Endodermal cell (in vitro differentiated cells): ENCODE measurements at regions not wholly inside any gene's neighbourhood (a gene's known extent, or its start where the extent isn't known, plus 50 kb on each side); places are given as distances from the start of the nearest gene placed in this dataset.

Experiments used
- DNase-seq: peaks from one replicate; pipeline ENCODE4 v3.0.0-alpha.2; 2017
- H3K27ac ChIP-seq: 2 replicates; pipeline ENCODE4 v1.5.1; 2013; ENCODE audit warnings: mild to moderate bottlenecking, low read depth, low read length, moderate library complexity
- H3K27me3 ChIP-seq: 2 replicates; pipeline ENCODE4 v1.6.1; 2013; ENCODE audit warnings: mild to moderate bottlenecking, low read length, moderate library complexity; ENCODE audit not compliant: insufficient read depth, control insufficient read depth, poor library complexity, severe bottlenecking
- H3K36me3 ChIP-seq: 2 replicates; pipeline ENCODE4 v1.7.0; 2013; ENCODE audit warnings: mild to moderate bottlenecking, low read length, moderate library complexity; ENCODE audit not compliant: control insufficient read depth, insufficient read depth
- H3K4me1 ChIP-seq: one replicate; pipeline ENCODE4 v1.7.0; 2013; ENCODE audit warnings: low read length; ENCODE audit not compliant: control insufficient read depth, insufficient read depth
- H3K4me3 ChIP-seq: 2 replicates; pipeline ENCODE4 v1.5.1; 2013; ENCODE audit warnings: mild to moderate bottlenecking, low read length, moderate library complexity
- H3K9ac ChIP-seq: 2 replicates; pipeline ENCODE4 v1.6.1; 2013; ENCODE audit warnings: mild to moderate bottlenecking, low read length, moderate library complexity; ENCODE audit not compliant: poor library complexity, severe bottlenecking; ENCODE audit errors: extremely low read depth
- H3K9me3 ChIP-seq: 2 replicates; pipeline ENCODE4 v1.6.1; 2013; ENCODE audit warnings: mild to moderate bottlenecking, low read length, moderate library complexity; ENCODE audit not compliant: control insufficient read depth
- H3K27ac Mint-ChIP-seq: 2 replicates; pipeline ENCODE4 v1.8.0; 2020; ENCODE audit warnings: mixed read lengths
- H3K27me3 Mint-ChIP-seq: 2 replicates; pipeline ENCODE4 v1.8.0; 2021; ENCODE audit warnings: mild to moderate bottlenecking, mixed read lengths; ENCODE audit not compliant: insufficient read depth
- H3K36me3 Mint-ChIP-seq: 2 replicates; pipeline ENCODE4 v1.8.0; 2020; ENCODE audit warnings: low read depth, mixed read lengths
- H3K4me1 Mint-ChIP-seq: 2 replicates; pipeline ENCODE4 v1.8.0; 2020; ENCODE audit warnings: mixed read lengths
- H3K4me3 Mint-ChIP-seq: 2 replicates; pipeline ENCODE4 v1.8.0; 2020; ENCODE audit warnings: mild to moderate bottlenecking, moderate library complexity, mixed read lengths
- H3K9me3 Mint-ChIP-seq: 2 replicates; pipeline ENCODE4 v1.8.0; 2020; ENCODE audit warnings: mild to moderate bottlenecking, mixed read lengths
- CTCF ChIP-seq: fragments of 200-600 bp; sonication (generic); conservative IDR thresholded peaks from 2 replicates; pipeline ENCODE4 v1.5.0; 2021; ENCODE audit warnings: antibody characterized with exemption, mild to moderate bottlenecking
- WGBS, 2 experiments: methylation state at CpG; one replicate each; pipeline versions ENCODE4 v1.1.5 to v1.1.7; 2013; ENCODE audit warnings: missing lambda C conversion rate in 2 of 2, mixed read lengths in 1 of 2; ENCODE audit not compliant: insufficient coverage in 1 of 2, insufficient read length in 1 of 2; 5-methylcytosine and 5-hydroxymethylcytosine counted together

DNA sequence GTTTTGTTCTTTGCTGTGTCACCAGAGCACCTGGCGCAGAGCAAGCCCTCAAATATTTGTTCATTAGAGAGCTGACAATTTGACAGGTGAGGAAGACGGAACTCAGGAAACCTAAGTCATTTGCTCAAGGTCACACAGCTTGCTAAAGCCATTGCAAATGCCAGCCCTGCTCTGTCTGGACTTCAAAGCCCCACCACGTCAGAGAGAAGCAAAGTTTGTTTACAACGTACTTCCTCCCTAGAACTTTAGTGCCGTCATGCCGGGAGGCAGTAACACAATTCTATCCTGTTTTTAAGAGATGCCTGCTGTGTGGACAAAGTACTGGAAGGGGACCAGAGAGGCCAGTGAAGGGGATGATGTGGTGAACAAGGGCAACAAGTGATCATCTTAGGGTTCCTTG, 216.6 kb upstream of the PRICKLE2 start:
- no peak overlapping the region for H3K4me3 ChIP-seq
- no peaks in the 10 kb centered on the region for H3K36me3 ChIP-seq
- no peaks in the 10 kb centered on the region for H3K36me3 Mint-ChIP-seq
- H3K27ac Mint-ChIP-seq, result no peak overlapping the region
- TF ChIP-seq CTCF, result no peak
- no peaks in the 10 kb centered on the region for H3K9me3 ChIP-seq
- H3K4me1 Mint-ChIP-seq, result peaks cover 46% of the 10 kb centered on the region
- peaks cover under 1% of the 10 kb centered on the region for H3K9me3 Mint-ChIP-seq
- WGBS, 2 experiments, result 78 to 80% methylated on average over 3 to 6 of the region's 6 CpGs
- H3K27me3 ChIP-seq, result peaks cover 50% of the 10 kb centered on the region
- no peak overlapping the region for H3K27ac ChIP-seq
- DNase-seq, result no peak
- peaks cover 40% of the 10 kb centered on the region for H3K27me3 Mint-ChIP-seq
- no peak overlapping the region for H3K4me3 Mint-ChIP-seq
- H3K4me1 ChIP-seq, result peaks cover 15% of the 10 kb centered on the region
- no peak overlapping the region for H3K9ac ChIP-seq

GRCh38 chr3:64440498-64440897, 215.2 kb upstream of the PRICKLE2 start:
- Mint-ChIP-seq H3K27me3 (peaks cover 30% of the 10 kb centered on the region), H3K4me3 (no peak overlapping the region)
- no peak for TF ChIP-seq CTCF

DNA sequence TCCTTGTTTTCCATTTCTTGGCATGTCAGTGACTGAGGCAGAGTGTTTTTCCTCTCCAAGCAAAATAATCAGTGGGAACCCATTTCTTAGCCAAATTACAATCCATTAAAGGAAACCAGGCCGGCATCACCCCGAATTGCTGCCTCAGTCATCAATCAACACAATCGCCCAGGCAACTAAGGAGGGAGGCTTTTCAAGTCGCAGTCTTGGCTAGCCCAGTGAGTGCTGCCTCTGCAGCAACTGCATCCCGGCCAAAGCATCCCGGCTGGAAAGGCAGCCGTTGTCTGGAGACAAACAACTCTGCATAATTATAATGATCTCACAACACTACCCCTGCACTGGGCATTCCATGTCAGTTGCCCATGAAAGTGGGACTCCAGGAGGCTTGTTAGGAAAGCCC, 213.5 kb upstream of the PRICKLE2 start:
- Histone ChIP-seq H3K27me3 (peaks cover 22% of the 10 kb centered on the region), H3K9me3 (peaks cover 5% of the 10 kb centered on the region), H3K9ac (no peak overlapping the region), H3K4me3 (no peak overlapping the region), H3K27ac (peak overlapping the region; percentile 10), H3K36me3 (no peaks in the 10 kb centered on the region), H3K4me1 (peaks cover 15% of the 10 kb centered on the region)
- Mint-ChIP-seq H3K4me3 (no peak overlapping the region), H3K27ac (no peak overlapping the region), H3K9me3 (peaks cover 26% of the 10 kb centered on the region), H3K27me3 (peaks cover 17% of the 10 kb centered on the region), H3K36me3 (peaks cover 10% of the 10 kb centered on the region), H3K4me1 (peaks cover 44% of the 10 kb centered on the region)
- no peak for DNase-seq
- 67 to 69% methylated on average over 4 to 7 of the region's 7 CpGs for WGBS, 2 experiments
- no peak for TF ChIP-seq CTCF

More at GRCh38 chr3:64440498-64440897, 215.2 kb upstream of the PRICKLE2 start:
- Histone ChIP-seq H3K9ac (no peak overlapping the region), H3K4me3 (no peak overlapping the region), H3K27ac (no peak overlapping the region), H3K36me3 (no peaks in the 10 kb centered on the region), H3K9me3 (no peaks in the 10 kb centered on the region), H3K4me1 (peaks cover 15% of the 10 kb centered on the region), H3K27me3 (peaks cover 36% of the 10 kb centered on the region)
- no peak for DNase-seq
- peaks cover 3% of the 10 kb centered on the region for H3K36me3 Mint-ChIP-seq
- H3K9me3 Mint-ChIP-seq, result peaks cover 10% of the 10 kb centered on the region
- 94 to 95% methylated on average over 2 to 3 of the region's 4 CpGs for WGBS, 2 experiments
- H3K27ac Mint-ChIP-seq, result no peak overlapping the region
- peaks cover 46% of the 10 kb centered on the region for H3K4me1 Mint-ChIP-seq
